ENCODE measurements at regions not wholly inside any gene's neighbourhood (a gene's known extent, or its start where the extent isn't known, plus 50 kb on each side); places are given as distances from the start of the nearest gene placed in this dataset.

GRCh38 chr7:10536561-10536960 is 437.1 kb upstream of the PHF14 start:
- no peak for DNase-seq (ENCODE audit: low spot score)
- Histone ChIP-seq H3K27ac (no peak overlapping the region), H3K4me3 (no peak overlapping the region), H3K4me1 (no peaks in the 10 kb centered on the region), H3K9me3 (no peaks in the 10 kb centered on the region), H3K27me3 (no peaks in the 10 kb centered on the region), H3K36me3 (no peaks in the 10 kb centered on the region)
- no peak for TF ChIP-seq CTCF (IDR thresholded peaks at IDR 0.05)

GRCh38 chr7:10537764-10538163 is 435.9 kb upstream of the PHF14 start:
- Histone ChIP-seq H3K27me3 (no peaks in the 10 kb centered on the region), H3K4me3 (no peak overlapping the region), H3K27ac (no peak overlapping the region), H3K4me1 (no peaks in the 10 kb centered on the region), H3K9me3 (no peaks in the 10 kb centered on the region), H3K36me3 (no peaks in the 10 kb centered on the region)
- TF ChIP-seq CTCF (IDR thresholded peaks at IDR 0.05), result no peak
- DNase-seq (ENCODE audit: low spot score), result no peak

- TF ChIP-seq CTCF (IDR thresholded peaks at IDR 0.05), result no peak
- Histone ChIP-seq H3K4me1 (no peaks in the 10 kb centered on the region), H3K36me3 (no peaks in the 10 kb centered on the region), H3K27me3 (no peaks in the 10 kb centered on the region), H3K27ac (no peak overlapping the region), H3K9me3 (no peaks in the 10 kb centered on the region), H3K4me3 (no peak overlapping the region)
- no peak for DNase-seq (ENCODE audit: low spot score)
Measured at GRCh38 chr7:10557375-10557774, 416.3 kb upstream of the PHF14 start.

- Histone ChIP-seq H3K9me3 (no peaks in the 10 kb centered on the region), H3K4me3 (no peak overlapping the region), H3K36me3 (no peaks in the 10 kb centered on the region), H3K27ac (no peak overlapping the region), H3K4me1 (no peaks in the 10 kb centered on the region), H3K27me3 (no peaks in the 10 kb centered on the region)
- DNase-seq (ENCODE audit: low spot score), result no peak
- TF ChIP-seq CTCF (IDR thresholded peaks at IDR 0.05), result no peak
Measured at GRCh38 chr7:10560497-10560896, 413.2 kb upstream of the PHF14 start.

- DNase-seq (ENCODE audit: low spot score), result no peak
- Histone ChIP-seq H3K9me3 (no peaks in the 10 kb centered on the region), H3K36me3 (no peaks in the 10 kb centered on the region), H3K27me3 (no peaks in the 10 kb centered on the region), H3K4me1 (no peaks in the 10 kb centered on the region), H3K27ac (no peak overlapping the region), H3K4me3 (no peak overlapping the region)
- no peak for TF ChIP-seq CTCF (IDR thresholded peaks at IDR 0.05)
Measured at GRCh38 chr7:10568891-10569290, 404.8 kb upstream of the PHF14 start.

GRCh38 chr7:10571759-10572158 is 401.9 kb upstream of the PHF14 start:
- no peak for DNase-seq (ENCODE audit: low spot score)
- TF ChIP-seq CTCF (IDR thresholded peaks at IDR 0.05), result no peak
- H3K9me3 ChIP-seq, result no peaks in the 10 kb centered on the region
- no peaks in the 10 kb centered on the region for H3K4me1 ChIP-seq
- H3K27me3 ChIP-seq, result no peaks in the 10 kb centered on the region
- no peak overlapping the region for H3K27ac ChIP-seq
- H3K36me3 ChIP-seq, result no peaks in the 10 kb centered on the region
- H3K4me3 ChIP-seq, result no peak overlapping the region

Measured in right atrium auricular region (tissue), 2 donors.